ENCODE measurements at regions not wholly inside any gene's neighbourhood (a gene's known extent, or its start where the extent isn't known, plus 50 kb on each side); places are given as distances from the start of the nearest gene placed in this dataset.

DNA sequence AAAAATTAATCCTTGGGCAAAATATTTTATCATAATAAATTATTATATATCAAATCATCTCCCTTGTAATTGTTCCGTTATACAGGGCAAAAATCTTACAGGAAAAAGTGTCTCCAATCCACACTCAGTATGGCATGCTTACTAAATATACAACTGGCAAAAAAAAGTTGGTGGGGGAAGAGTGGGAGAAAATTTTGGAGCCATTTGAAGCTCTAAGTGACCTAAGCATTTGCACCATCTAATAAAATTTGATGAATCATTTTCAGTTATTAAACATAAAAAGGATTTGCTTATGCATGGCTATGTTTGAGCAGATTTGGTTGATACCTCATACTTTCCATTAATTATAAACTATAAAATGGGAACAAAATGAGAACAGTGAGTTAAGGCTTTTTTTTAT, 68.1 kb upstream of the FAM9C start:
- TF ChIP-seq, protein P1, sequence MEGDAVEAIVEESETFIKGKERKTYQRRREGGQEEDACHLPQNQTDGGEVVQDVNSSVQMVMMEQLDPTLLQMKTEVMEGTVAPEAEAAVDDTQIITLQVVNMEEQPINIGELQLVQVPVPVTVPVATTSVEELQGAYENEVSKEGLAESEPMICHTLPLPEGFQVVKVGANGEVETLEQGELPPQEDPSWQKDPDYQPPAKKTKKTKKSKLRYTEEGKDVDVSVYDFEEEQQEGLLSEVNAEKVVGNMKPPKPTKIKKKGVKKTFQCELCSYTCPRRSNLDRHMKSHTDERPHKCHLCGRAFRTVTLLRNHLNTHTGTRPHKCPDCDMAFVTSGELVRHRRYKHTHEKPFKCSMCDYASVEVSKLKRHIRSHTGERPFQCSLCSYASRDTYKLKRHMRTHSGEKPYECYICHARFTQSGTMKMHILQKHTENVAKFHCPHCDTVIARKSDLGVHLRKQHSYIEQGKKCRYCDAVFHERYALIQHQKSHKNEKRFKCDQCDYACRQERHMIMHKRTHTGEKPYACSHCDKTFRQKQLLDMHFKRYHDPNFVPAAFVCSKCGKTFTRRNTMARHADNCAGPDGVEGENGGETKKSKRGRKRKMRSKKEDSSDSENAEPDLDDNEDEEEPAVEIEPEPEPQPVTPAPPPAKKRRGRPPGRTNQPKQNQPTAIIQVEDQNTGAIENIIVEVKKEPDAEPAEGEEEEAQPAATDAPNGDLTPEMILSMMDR (conservative IDR thresholded peaks at IDR 0.05; ENCODE audit: low read depth, low read length), result no peak
- DNase-seq (ENCODE audit: low read depth), result no peak
- H3K4me3 ChIP-seq (ENCODE audit: low read depth, low read length), result no peak overlapping the region

DNA sequence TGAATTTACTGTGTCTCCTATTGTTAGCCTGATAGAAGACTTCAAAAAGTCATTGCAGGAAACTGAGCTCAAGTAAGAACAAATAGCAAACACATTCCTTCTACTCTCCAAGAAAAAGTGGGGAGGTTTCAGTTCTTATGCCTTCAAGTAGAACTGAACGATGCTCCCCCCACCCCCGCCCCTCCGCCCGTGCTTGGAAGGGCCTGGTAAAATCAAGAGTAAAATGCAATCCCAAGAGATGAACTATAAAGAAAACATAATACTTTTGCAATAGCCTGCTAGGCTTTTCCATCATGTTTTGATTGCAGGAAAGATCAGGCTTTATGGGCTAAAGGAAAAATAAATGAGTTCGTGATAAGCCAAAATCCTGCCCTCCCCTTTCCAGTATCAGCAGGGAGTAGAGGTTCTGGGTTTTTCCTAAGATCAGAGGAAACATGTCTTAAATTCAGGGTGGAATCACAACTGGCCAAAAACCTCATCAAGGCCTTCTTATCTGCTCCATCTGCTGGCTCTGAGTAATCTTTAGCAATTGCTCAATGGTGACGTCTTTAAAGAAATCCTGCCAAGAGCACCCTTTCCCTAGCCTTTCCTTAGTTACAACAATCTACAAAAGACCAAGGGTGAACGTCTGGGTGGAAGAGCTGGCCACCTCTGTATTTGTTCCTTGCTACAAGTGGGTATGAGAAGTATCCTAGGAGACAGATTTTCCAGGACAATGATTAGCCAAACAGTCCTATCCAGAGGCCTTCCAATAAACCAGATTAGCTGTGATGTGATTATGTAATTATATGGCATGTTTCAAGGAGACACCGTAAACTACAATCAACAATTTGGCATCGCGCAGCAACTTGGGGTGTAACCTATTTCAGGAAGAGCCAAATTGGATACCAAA, 66.3 kb upstream of the FAM9C start:
- TF ChIP-seq, protein P1 (conservative IDR thresholded peaks at IDR 0.05; ENCODE audit: low read depth, low read length), result no peak
- DNase-seq (ENCODE audit: low read depth), result peak; percentile 83
- H3K4me3 ChIP-seq (ENCODE audit: low read depth, low read length), result no peak overlapping the region

DNA sequence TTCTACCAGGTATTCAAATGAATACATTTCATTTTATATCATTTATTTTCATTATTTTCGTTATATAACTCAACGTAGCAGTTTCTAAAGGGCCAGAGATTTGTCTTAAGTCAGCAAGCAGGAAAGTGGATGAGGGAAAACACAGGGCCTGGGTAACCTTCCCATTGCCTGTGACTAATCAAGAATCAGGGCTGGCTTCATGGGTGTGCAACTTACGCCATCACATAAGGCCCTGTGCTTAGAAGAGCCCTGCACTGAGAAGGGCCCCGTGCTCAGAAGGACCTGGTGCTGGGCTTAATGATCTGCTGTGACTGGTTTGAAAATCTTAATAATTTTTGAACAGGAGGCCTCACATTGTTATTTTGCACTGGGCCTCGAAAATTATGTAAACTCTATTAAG, 65.4 kb upstream of the FAM9C start:
- no peak for DNase-seq (ENCODE audit: low read depth)
- no peak overlapping the region for H3K4me3 ChIP-seq (ENCODE audit: low read depth, low read length)
- TF ChIP-seq, protein P1 (conservative IDR thresholded peaks at IDR 0.05; ENCODE audit: low read depth, low read length), result no peak

- no peak for DNase-seq (ENCODE audit: low read depth)
- TF ChIP-seq, protein P1 (conservative IDR thresholded peaks at IDR 0.05; ENCODE audit: low read depth, low read length), result no peak
- H3K4me3 ChIP-seq (ENCODE audit: low read depth, low read length), result no peak overlapping the region
Measured at GRCh38 chrX:13103914-13104274, 59.5 kb upstream of the FAM9C start.

DNA sequence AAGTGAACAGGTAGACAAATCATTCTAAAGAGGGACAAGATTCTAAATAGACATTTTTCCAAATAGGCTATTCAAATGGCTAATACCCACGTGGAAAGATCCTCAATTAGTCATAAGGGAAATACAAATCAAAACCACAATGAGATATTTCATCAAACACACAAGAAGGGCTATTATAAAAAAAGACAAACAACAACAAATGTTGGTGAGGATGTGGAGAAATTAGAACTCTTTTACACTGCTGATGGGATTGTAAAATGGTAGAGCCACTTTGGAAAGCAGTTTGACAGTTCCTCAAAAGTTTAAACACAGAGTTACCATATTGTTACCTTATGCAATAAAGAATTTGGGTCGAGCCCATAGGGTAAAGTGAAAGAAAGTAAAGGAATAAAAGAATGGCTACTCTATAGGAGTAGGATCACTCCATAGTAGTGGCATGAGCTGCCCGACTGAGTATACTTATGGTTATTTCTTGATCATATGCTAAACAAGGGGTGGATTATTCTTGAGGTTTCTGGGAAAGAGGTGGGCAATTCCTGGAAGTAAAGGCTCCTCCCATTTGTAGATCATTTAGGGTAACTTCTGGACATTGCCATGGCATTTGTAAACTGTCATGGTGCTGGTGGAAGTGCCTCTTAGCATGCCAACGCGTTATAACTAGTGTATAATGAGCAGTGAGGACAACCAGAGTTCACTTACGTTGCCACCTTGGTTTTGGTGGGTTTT, 58.9 kb upstream of the FAM9C start:
- DNase-seq (ENCODE audit: low read depth), result no peak

GRCh38 chrX:13102636-13103035, 58.2 kb upstream of the FAM9C start:
- no peak overlapping the region for H3K4me3 ChIP-seq (ENCODE audit: low read depth, low read length)
- TF ChIP-seq, protein P1 (conservative IDR thresholded peaks at IDR 0.05; ENCODE audit: low read depth, low read length), result no peak
- DNase-seq (ENCODE audit: low read depth), result no peak

More for the DNA sequence above, 58.9 kb upstream of the FAM9C start:
- TF ChIP-seq, protein P1 (conservative IDR thresholded peaks at IDR 0.05; ENCODE audit: low read depth, low read length), result no peak
- no peak overlapping the region for H3K4me3 ChIP-seq (ENCODE audit: low read depth, low read length)
